Stimulated activated CD8-positive, alpha-beta memory T cell treated with anti-CD3 and anti-CD28 coated beads, Interleukin-15, amount 100 ng/mL, for 48 hours (primary cell): ENCODE measurements at regions not wholly inside any gene's neighbourhood (a gene's known extent, or its start where the extent isn't known, plus 50 kb on each side); places are given as distances from the start of the nearest gene placed in this dataset.
"Not testable (repeated sequence)": the region's sequence is repeated elsewhere in the genome, so short reads cannot be mapped to it uniquely, and the experiment has no call there.

Experiments used
- DNase-seq, 2 donors: peaks; one replicate each; pipeline ENCODE4 v3.0.0-alpha.2; 2020; ENCODE audit warnings: low read depth in 2 of 2

DNA sequence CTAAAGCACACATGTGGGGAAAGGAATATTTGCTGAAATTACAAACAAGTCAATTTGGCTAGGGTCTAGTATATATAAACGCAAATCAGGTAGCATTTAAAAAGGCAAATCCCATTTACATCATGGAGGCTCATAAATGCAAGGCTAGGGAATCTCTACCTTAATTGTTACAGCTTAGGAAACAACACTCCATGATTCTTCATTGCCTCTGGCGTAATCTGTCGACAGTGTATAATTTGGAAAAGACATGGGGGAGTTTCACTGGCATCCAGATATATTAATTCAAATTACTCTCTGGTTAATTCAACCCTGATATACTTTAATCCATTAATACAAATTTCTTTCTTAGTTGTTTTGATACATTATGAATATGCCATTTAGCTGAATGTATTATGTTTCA is 1630.2 kb upstream of the FLRT2 start:
- no peak for DNase-seq

DNA sequence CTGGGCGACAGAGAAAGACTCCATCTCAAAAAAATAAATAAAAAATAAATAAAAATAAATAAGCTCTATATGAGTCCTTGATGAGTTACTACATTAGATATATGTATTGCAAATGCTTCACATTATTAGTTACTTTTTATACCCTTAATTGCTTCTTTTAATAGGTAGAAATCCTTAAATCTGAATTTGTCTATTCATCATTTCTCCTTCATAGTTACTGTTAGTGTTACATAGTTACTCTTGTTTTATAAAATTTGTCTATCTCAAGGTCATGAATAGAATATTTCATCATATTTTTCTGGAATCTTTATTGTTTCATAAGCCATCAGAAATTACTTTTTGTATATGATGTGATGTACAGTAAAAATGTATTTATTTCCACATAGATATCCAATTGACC is 1624.8 kb upstream of the FLRT2 start:
- no peak for DNase-seq

DNA sequence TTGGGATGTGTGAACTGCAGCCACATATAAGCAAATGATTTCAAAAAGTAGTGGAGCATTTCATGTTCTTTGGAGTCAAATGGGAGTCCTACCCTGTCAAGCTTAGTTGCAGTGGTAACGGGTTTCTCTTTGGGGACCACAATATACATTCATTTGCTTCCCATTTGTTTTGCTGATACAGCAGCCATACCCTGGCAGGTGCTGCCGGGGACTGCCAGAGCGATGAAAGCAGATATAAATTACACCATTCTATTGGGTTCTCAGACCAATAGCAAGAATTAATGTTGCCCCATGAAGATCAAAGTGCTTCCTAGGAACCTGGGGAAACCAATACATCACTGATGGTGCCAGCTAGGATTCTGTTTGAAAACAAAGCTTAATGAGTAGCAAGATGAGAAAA is 1621.5 kb upstream of the FLRT2 start:
- no peak for DNase-seq

DNA sequence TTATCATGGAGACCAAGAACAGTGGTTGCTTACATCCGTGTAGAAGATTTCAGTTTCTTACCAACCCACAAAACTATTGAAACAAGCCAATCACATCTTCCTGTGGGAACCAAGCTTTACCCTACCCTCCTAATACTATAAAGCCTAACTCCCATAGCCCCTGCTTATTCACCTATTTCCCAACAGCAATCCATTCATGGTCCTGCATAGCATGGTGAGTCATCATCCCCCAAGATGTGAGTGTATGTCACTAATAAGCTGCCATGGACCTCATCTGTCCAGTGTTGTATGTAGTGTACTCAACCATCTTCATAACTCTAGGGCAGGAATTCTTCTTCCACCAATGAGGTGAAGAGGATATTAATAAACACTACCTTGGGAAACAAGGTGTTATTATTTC is 1620.4 kb upstream of the FLRT2 start:
- no peak for DNase-seq

DNA sequence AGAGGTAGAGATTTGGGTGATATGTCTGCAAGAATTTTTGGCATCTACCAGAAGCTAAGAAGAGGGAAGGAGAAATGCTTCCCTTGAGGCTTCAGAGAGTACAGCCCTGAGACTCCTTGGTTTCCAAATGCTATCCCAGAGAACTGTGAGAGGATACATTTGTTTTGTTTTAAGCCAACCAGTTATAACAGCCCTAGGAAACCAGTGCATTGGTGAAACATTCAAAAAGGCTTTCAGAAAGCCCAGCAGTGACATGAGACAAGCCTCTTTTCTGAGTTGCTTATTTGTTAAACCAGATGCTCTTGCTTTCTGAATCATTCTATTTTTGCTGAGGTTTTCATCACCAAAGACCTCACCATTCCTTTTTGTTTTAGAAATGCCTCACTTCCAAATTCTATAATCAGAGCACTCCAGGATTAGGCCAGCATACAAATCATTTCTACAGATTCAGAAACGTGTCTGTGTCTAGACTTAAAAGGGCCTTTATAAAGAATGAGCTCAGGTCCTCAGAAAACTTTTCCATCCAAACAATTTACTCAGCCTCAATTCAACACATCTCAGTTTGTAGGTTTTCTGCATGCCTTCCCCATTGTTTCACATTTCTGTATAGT is 1617.8 kb upstream of the FLRT2 start:
- no peak for DNase-seq

DNA sequence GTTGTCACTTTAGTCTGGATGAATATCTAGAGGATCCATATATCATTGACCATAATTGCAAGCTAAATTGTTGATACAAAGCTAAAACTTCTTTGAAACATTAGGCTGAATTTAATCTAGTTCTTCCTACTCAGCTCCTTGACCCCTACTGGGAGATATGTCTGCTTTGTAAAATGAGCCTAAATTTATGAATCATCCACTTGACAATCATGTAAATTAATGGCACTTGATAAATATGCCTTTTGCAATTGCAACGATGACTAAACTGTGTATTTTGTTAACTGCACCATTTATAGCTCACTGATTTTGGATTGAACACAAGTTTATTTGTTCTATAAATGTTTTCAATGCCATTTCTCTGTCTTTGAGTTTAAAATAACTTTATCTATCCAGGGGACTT is 1616.5 kb upstream of the FLRT2 start:
- no peak for DNase-seq

DNA sequence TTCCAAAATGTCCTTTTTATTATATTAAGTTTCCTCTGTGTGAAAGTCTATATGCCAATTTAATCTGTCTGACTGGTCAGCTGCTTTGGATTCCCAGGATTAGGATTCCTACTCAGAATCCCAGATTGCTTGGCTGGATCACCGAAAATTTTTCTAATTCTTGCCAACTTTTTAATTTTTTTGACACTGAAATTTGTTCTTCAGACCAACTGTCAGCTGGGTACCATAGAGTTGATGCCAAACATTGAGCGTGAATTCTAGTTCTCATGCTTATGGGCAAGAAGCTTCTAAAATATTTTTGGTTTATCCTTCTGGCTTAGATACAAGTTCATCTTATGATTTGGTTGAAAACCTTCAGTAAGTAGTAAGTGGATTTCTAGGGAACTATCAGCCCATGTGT is 1611.4 kb upstream of the FLRT2 start:
- DNase-seq = no peak

DNA sequence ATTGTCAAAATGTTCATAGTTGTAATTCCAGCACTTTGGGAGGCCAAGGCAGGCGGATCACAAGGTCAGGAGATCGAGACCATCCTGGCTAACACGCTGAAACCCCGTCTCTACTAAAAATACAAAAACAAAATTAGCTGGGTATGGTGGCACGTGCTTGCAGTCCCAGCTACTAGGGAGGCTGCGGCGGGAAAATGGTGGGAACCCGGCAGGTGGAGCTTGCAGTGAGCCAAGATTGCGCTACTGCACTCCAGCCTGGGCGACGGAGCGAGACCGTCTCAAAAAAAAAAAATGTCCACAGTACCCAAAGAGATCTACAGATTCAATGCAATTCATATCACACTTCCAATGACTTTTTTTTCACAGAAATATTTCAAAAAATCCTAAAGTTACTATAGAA is 1610.3 kb upstream of the FLRT2 start:
- DNase-seq = not testable (repeated sequence)

DNA sequence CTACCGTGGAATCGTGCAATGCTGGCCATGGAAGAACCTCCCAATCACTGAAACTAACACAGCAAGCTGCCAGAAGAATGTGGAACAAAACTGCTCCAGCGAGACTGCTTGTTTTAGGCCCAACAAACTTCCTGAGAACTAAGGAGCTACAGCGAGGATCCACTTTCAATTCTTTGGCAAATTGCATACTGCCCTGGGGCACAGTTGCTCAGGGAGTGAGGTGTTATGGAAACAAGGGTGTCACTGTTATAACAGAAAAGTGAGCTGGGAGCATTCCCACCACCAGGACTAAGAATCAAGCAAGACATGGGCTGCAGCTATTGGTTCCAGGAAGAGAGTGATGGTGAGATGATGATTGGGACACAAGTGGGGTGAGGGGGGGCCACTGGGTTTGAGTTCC is 1606.1 kb upstream of the FLRT2 start:
- DNase-seq = no peak

DNA sequence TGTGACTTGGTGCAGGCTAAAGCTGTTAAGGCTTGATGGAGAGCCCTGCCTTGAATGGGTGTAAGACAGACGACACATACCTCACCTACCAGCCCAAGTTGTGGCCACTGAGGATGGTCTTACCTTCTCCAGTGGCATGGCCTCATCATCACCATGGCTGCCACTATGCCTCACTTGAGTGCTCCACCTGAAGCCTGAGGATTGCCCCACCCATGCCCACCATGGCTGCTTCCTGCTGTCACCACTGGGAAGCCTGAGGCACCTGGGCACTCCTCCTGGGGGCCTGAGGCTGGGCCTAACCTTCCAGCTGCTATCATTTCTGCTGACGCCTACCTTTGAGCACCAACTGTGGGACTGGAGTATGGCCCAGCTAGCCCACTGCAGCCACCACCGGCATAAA is 1605.7 kb upstream of the FLRT2 start:
- DNase-seq = no peak

DNA sequence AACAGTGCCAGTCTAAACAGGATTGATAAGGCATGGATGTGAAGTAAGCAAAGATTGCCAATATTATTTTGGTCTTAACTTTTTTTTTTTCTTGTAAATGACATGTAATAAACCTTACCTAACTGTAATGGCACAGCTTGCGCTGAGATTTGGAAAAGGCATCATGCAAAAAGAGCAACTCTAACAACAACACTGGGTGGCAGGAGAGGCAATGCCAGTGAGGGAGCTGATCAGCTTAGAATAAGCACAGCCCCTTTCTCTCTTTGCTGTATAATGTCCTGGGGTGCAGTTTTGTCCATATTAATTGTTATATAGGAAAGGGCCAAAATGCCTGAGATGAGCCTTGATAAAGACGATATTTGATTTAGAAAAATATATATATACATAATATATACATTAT is 1589.7 kb upstream of the FLRT2 start:
- no peak for DNase-seq

DNA sequence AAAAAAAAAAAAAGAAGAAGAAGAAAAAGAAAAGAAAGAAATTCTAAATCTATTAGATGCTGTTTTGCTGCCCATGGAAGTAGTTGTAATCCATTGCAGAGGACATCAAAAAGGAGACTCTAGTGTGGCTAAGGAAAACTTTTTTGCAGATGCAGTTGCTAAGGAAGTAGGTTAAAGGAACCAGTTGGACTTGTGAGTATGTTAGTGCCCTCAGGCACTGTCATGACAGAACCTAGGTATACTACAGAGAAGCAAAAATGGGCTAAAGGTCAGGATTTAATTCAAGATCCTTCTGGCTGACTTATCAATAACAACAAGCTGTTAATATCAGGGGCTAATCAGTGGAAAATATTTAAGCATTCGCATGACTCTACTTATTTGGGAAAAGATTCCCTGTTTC is 1571.6 kb upstream of the FLRT2 start:
- DNase-seq = no peak

DNA sequence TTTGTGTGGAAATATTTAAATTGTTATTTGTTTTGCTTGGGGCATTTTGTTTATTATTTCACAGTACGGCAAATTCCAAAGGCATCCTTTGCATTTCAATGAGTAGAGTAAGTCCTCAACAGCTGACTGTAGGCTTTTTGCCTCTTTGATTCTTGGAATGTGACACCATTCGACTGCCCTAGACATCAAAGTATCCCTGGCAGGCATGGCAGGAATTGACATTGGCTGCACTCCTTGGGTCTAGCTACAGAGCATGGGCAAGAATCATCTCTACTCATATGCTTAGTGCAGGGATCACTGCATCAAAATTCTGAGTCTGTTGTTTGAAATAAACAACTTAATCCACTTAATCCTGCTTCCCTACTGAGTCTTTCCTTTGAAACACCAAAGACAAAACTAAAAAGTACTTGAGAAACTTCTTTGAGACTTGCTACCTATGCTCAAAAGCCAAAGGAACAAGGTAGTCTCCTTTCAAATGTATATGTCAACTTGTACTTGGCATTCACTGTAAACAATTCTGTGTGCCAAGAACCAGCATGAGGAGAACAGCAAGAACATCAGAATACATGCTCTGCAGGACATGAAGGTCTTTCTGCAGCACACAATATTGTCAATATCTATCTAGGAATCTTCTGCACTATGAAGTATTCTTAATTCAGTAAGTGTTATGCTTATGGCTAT is 1569.0 kb upstream of the FLRT2 start:
- no peak for DNase-seq

DNA sequence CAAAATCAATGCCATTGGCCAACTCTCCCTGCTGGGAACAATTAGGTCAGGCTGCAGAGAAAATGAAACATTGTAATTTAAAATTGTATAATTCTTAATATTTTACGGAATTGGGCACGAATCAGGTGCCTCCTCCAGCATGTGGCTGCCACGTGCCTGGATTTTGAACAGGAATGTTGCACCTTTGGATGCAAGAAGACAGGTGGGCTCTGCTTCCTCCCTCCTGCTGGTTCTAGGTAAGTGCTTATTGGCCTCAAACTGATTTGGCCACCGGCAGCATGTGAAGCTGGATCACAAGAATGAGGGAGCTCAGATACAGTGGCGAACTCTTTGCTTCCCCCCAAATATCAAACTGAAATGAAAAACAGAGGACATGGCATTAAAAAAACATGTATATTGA is 1559.9 kb upstream of the FLRT2 start:
- no peak for DNase-seq

DNA sequence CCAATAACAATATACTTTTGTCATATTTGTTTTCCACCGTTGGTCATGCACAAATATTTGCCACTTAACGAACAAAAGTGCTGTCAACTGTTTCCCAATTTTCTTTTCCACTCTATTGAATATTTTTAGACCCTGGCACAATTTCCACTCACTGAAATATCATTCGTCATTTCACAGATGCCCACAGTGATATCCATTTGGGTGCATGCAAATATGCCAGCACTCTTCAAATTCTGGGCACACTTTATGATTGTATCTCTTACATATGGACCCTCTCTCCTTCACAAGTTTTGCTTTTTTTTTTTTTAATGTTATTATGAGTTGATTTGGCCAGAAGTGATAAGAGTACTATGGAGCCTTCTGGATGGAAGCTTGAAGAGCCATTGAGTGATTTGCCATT is 1557.3 kb upstream of the FLRT2 start:
- DNase-seq = no peak

DNA sequence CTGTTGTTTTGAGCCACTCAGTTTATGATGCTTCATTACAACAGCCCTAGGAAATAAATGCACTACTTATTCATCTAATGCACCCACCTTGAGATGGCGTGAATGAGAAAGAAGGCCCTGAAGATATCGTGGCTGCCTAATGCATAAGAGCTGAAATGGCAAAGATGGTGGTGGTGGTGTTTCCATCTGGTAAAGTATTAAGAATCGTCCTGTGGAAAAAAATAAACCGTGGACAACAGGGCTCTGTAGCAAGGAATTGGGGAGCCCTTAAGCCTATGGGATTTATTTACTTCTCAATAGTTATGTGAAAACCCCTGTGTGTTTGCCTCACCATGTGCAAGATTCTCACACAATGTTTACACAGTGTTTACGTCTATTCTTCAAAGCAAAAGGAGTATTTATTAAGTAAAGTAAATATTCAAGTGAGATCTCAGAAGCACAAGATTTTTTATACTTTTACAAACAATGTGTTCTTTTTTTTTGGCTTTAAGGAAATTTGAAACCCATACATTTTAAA is 1555.2 kb upstream of the FLRT2 start:
- DNase-seq = no peak

DNA sequence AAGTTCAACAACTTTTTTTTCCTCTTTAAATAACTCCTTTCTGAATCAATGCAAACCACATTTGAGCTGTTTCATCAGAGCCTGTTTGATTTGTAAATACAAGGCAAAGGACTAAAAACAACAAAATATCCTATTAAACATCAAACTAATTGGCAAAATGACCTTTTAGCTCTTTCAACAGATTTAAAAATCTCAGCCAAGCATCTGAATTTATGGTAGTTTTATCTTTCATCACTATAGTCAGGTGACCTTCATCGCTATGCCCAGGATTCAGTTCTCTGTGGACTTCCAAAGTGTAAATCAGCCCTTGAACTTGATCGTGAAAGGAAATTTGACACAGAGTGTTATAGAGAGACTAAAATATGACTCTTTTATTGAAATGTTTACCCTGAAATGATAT is 1554.5 kb upstream of the FLRT2 start:
- DNase-seq = no peak

DNA sequence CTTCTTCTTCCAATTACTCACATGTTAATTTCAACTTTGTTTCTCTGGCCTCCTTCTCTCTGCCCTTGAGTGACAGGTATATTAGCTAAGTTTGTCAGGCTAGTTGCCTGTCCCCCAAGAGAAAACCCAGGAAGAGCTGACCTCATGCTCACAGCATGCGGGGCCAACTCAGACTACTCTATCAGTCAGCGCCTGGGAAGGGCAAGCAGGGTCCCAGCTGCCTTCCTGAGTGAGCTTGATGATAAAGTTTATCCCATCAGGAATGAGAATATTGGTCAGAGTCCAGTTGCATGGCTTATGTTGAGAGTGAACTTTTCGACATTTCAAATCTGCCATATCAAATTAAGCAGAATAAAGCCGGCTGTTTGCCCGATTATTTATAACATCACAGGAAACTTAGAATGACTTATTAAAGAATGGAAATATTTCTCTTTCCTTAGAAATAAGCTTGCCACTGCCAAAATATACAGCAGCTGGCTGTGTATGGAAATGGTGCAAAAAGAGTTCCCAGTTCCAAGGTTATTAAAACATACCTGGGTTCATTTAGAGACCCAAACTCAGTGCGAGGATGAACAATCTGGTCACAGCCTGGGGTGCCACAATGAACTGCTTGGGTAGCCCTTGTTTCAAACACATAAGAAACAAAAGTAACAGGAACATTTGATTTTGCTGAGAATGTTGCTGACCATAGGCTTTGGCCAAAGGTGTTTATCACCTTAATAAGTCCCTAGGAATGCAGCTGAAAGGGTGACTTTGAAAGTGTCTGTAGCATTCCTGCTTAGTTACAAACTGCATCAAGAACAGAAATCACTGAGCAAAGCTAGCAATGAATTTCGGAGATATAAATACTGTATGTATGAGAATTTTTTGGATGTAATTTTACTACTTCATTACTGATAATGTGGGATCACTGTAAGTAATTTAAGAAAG is 1553.8 kb upstream of the FLRT2 start:
- DNase-seq = no peak

DNA sequence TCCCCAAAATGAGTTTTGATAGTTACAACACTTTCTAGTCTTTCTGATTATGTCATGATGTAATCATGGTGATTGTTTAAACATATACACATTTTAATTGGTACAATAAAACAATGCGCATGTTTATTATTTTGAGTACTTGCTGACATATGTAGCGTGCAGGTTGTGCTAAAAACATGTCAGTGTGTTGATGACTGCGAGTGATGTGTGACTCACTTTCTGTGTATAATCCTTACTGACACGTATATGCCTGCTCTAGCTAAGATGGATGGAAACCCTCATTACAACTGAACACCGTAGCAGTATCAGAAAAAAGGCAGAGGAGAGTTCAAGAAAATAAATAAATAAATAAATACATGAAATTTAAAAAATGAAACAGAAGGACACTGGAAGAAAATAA is 1552.4 kb upstream of the FLRT2 start:
- DNase-seq = no peak

DNA sequence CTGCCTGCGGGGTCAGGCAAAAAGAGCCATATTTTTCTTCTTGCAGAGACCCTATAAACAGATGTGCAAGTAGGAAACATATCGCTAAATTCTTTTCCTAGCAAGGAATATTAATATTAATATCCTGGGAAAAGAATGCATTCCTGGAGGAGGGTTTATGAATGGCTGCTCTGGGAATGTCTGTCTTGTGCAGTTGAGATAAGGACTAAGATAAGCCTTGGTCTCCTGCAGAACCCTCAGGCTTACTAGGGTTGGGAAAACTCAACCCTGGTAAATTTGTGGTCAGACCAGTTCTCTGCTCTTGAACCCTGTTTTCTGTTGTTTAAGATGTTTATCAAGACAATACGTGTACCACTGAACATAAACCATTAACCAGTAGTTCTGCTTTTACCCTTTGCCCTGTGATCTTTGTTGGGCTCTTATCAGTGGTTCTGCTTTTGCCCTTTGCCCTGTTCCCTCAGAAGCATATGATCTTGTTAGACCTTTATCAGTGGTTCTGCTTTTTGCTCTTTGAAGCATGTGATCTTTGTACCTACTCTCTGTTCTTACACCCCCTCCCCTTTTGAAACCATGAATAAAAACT is 1548.2 kb upstream of the FLRT2 start:
- not testable (repeated sequence) for DNase-seq

DNA sequence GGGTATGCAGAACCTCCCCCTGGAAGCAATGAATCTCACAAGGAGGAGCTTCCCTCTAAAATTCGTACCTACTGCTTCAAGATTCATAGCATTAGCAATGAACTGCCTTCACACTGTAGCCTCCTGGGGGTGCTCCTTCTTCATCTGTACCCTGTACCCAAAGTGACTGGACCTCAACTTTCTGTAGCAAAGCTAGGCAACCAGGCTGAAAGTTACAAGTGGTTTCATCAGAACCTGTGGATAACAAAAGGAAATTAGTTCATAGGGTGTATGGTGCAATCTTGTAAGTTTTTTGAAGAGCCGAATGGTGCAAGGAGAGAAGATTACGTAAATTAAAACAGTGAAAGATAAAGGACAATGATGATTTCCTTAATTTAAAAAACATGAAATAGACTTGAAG is 1541.7 kb upstream of the FLRT2 start:
- no peak for DNase-seq

DNA sequence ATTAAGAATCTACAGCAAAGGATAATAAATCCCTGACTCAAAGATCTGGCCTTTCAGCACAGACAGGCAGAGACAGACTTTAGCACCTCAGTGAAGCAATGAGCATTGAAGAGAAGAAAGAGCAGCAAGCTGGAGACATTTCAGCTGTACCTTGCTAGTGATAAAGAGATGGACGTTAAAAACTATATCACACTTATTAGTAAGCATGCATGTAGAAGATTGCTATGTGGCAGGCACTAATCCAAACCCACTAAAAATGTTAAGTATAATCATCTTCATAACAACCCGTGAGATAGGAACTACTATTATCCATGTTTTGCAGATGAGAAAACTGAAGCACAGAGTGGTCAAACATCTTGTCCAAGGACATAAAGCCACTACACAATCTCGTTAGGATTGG is 1538.3 kb upstream of the FLRT2 start:
- no peak for DNase-seq
